GM10248 (cell line): ENCODE measurements at regions not wholly inside any gene's neighbourhood (a gene's known extent, or its start where the extent isn't known, plus 50 kb on each side); places are given as distances from the start of the nearest gene placed in this dataset.
"Not testable (repeated sequence)": the region's sequence is repeated elsewhere in the genome, so short reads cannot be mapped to it uniquely, and the experiment has no call there.

ENCODE experiments used
- CTCF ChIA-PET: fragments of 300-600 bp; sonication (Branson Sonifier 250); formaldehyde crosslinking; extraction: SDS; loops from one replicate; lab custom pipeline; 2021; ENCODE audit warnings: antibody characterized with exemption; lab: Yijun Ruan, JAX
- POLR2A ChIA-PET: fragments of 350-650 bp; sonication (Branson Sonifier 250); formaldehyde crosslinking; extraction: SDS; loops from one replicate; lab custom pipeline; 2020; ENCODE audit warnings: antibody characterized with exemption; lab: Yijun Ruan, JAX
- DNase-seq: peaks from one replicate; pipeline ENCODE4 v3.0.0; 2012; ENCODE audit errors: extremely low spot score
- CTCF ChIP-seq: IDR thresholded peaks from 2 replicates; pipeline ENCODE4 v1.5.1; 2012; ENCODE audit warnings: mild to moderate bottlenecking, low read depth; ENCODE audit errors: extremely low read depth, missing control alignments, control extremely low read depth

- DNase-seq, CTCF ChIA-PET, POLR2A ChIA-PET: not testable (repeated sequence)
These were observed 51.5 kb downstream of the TGIF2LX start for GRCh38 chrX:89973248-89973647.

GRCh38 chrX:90012395-90012794, 90.7 kb downstream of the TGIF2LX start:
- DNase-seq = no peak
- ChIA-PET POLR2A (no interaction called here), CTCF (no interaction called here)
- no peak for TF ChIP-seq CTCF

- POLR2A ChIA-PET = no interaction called here
- TF ChIP-seq CTCF = no peak
- CTCF ChIA-PET = no interaction called here
- no peak for DNase-seq
These were observed 105.0 kb downstream of the TGIF2LX start for GRCh38 chrX:90026730-90027129.

- TF ChIP-seq CTCF = no peak
- CTCF ChIA-PET = interaction anchor here (0.8 kb wide), 1 partner anchor 9 kb away, joined by 3 read pairs; no protein-coding TSS in a partner anchor
- POLR2A ChIA-PET = no interaction called here
- DNase-seq = no peak
These were observed 119.1 kb downstream of the TGIF2LX start for GRCh38 chrX:90040807-90041206.
